T-helper 1 cell (primary cell): ENCODE measurements at regions not wholly inside any gene's neighbourhood (a gene's known extent, or its start where the extent isn't known, plus 50 kb on each side); places are given as distances from the start of the nearest gene placed in this dataset.

Experiments used
- DNase-seq, 5 donors: peaks; one replicate each; pipeline ENCODE4 v3.0.0-alpha.2; 2012 to 2020

DNA sequence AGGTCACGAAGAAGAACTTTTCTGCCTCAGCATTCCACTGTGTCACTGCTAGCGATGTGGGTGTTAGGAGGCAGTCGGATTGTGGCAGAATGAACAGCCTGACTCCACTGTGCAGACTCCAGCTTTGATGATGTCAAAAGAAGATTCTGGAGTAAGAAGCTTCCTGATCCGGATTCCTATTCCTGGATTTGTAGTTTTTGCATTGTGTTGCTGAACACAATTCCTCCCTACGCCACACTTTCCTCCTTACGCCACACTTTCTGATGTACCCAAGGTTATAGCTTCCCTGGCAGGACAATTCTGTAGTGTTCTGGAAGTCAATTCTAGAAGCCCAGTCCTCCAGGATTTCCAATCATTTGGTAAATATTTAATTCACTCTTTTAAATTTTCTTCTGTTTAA, 665.2 kb upstream of the ADGRL2 start:
- DNase-seq = no peak

GRCh38 chr1:81129776-81130175, 671.0 kb upstream of the ADGRL2 start:
- DNase-seq = no peak

GRCh38 chr1:81129366-81129765, 671.4 kb upstream of the ADGRL2 start:
- no peak for DNase-seq

- no peak for DNase-seq
These were observed 672.7 kb upstream of the ADGRL2 start for GRCh38 chr1:81128079-81128478.

DNA sequence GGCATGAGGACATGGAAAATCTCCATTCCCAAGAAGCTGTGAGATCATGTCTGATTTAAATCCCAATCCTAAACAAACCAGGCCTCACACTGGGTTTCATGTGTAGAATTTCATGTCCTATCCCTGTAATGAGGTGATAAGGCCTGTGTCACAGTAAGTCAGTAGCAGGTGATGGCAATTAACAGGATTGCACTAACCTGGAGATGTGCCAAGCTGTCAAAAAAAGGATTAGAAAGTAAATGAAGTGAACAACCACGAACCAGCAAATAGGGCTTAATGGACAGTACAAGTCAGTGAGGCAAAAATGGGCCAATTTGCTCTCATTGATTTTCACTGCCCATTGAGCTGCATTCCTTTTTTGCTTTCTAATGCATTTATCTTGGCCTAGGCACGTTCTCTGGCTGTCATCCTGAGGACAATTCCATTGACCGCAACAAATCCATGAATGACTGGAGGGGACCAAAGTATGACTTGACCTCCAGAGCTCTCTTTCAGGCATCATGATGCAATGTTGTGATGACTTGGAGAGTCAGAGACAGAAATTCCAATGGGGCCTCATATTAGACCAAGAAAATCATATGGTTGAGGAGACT, 673.6 kb upstream of the ADGRL2 start:
- DNase-seq = no peak

DNA sequence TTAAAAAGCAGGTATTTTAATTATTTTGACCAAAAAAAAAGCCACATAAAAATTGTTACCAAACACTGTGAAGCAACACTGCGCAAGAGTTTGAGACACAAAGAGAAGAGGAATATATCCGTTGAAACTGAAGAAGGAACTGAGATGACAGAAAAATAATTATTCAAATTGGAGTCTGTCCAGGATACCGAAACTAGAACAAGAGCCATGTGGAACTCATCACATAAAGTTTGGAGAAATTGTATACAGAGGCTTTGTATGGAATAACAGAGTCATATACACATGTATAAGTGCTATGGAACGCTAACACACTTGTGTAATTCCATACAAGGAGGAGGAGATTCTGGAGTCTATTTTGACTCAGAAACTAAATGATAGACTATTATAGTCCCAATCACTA, 675.1 kb upstream of the ADGRL2 start:
- DNase-seq = no peak

DNA sequence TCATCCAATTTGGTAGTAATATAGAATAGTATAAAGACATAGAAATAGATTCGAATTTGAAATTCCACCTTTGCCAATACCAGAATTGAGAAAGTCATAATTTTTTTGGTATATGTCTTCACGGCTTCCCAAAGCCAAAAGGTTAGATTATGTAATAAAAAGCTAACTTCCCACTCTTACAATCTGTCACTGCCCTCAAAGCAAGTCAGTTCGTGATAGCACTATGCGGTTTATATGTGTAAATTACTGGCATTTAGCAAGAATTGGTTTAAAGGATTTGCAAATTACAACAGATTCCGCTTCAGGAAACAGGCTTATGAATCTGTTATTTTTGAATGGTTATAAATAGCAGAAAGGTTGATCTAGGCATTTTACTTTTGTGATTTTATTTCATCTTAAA, 679.4 kb upstream of the ADGRL2 start:
- DNase-seq = no peak

- no peak for DNase-seq
These were observed 681.4 kb upstream of the ADGRL2 start for GRCh38 chr1:81119319-81119718.

DNA sequence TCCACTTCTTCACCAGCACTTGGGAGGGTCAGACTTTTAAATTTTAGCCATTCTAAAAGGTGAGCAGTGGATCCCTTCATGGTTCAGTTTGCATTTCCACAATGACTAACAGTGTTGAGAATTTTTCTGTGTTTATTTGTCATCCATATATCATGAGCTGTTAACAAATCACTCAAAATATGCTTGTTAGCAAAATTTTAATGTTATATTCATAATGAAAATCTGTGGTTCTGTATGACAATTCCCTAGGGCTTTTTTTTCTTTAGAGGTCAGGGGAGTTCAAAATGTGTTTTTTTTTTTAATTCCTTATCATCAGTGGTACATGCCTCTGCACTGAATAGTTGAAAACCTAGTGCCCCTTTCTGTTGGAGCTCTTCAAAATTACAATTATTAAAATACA, 682.2 kb upstream of the ADGRL2 start:
- no peak for DNase-seq

DNA sequence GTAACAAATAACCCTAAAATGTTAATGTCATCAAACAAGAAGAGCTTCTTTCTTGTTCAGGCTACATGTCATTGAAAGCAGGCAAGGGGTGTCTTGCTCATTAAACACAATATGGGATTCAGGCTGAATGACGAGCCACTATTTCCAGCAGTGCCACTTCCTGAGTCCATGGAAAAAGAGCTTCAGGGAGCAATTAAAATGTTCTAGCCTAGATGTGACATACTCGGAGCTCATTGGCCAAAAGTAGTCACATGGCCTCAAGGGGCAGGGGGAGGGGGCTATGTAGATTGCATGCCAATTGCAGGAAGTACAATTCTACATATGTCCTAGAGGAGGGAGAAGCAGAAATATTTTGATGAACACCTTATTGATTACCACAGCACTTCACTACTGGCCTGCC, 685.3 kb upstream of the ADGRL2 start:
- no peak for DNase-seq

- no peak for DNase-seq
These were observed 686.5 kb upstream of the ADGRL2 start for GRCh38 chr1:81114191-81114590.

DNA sequence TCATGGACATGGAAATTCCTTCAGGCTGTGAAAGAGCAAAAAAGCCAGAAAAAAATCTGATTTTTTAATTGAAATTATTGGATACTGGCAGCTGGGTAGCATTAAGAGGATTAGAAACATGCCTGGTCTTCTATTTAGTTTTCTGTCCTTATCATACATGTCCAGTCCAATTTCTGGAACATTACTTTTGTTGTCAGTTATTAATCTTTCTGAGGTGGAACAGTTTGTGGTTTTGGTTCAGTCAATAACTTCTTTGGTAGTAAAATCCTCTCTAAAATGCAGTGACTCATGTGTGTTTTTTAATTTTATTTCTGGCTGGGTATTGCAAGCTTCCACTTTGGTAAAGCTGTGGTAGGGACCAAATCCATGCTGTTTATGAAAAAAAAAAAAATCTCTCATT, 687.0 kb upstream of the ADGRL2 start:
- no peak for DNase-seq

DNA sequence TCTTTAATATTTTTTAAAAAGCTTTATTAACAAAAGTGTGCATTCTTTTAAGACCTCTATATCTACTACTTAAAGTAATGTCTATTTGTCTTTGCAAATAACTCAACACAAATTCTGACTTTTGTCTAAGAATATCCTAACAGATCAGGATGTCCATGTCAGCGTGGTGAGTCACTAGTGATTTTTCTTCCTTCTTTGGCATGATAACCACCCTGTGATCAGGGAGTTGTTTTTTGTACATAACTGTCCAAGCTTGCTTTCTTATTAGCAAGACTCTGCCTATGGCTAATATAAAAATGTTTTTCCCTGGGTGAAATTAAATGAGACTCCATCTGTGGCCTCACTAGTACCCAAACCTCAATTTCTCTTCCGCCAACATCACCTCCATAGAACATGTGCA, 688.9 kb upstream of the ADGRL2 start:
- DNase-seq = no peak

- DNase-seq = no peak
These were observed 691.7 kb upstream of the ADGRL2 start for GRCh38 chr1:81109038-81109437.

DNA sequence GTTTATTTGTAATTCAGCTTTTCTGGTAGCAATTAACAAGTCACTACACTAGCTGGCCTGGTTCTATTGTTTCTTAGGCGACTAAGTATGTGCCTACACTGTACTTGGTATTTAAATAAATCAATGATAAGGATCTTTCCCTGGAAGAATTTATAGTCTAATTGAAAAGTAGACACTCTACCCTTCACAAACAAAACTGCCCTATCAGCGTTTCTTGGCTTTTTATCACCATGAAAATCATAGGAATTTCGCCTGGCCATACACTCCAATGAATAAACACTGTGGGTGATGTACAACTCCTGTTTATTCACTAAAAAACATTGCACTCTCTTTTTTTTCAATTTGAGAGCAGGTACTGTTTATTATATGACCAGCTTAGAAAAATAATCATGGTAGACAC, 702.9 kb upstream of the ADGRL2 start:
- no peak for DNase-seq

GRCh38 chr1:81073580-81073979, 727.2 kb upstream of the ADGRL2 start:
- DNase-seq = no peak

- DNase-seq = no peak
These were observed 728.6 kb upstream of the ADGRL2 start for GRCh38 chr1:81071969-81072753.

DNA sequence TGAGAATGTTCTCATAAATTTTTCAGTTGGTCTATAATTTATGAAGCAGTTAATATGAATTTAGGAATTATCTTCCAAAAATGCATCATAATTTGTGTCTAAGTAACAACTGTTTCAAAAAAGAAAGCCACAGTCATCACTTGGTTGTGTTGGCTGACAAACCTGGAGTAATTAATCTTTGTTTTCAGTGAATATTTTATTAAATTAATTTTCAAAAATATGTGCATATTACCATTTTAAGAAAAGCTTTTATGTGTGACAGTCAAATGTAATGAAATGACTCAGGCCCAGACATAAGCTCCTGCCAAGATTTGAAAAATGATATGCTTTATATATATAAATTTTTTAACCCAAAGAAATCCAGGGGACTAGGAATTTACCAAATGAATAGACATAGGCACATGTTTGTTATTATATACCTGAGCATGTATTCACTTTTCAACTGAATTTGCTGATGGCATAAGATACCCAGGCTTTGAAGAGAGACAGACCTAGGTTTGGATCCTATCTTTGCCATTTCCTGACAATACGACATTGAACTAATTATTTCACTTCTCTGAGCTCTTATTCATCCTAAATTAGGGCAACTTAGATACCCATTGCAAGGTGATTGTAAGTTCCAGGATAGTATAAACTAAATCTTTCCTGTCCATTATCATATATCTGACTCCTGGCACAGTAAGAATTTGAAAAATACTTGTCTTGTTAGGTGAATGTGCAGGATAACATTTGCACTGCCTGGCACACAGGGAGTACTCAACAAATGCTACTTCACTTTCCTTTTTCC, 729.5 kb upstream of the ADGRL2 start:
- DNase-seq = no peak

GRCh38 chr1:81069856-81070255, 730.9 kb upstream of the ADGRL2 start:
- no peak for DNase-seq

- no peak for DNase-seq
These were observed 732.0 kb upstream of the ADGRL2 start for GRCh38 chr1:81068726-81069125.

DNA sequence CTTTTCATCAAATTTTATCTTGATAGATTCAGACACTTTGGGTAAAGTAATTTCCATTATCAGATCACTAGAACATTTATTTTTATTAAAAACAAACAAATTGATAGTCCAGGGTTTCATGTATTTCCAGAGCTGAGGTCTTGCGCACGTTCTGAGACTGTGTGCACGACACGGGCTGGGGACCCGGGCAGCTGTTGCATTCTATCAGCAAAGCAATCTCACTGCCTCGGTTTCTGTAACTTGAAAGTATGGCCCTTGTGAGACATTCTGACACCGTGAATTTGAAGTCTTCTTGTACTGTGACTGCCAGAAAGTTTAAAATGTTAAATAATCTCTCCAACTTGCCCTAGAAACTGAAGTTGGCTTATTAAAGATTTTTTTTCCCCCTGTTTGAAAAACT, 746.9 kb upstream of the ADGRL2 start:
- no peak for DNase-seq

GRCh38 chr1:81052162-81052561, 748.6 kb upstream of the ADGRL2 start:
- no peak for DNase-seq

DNA sequence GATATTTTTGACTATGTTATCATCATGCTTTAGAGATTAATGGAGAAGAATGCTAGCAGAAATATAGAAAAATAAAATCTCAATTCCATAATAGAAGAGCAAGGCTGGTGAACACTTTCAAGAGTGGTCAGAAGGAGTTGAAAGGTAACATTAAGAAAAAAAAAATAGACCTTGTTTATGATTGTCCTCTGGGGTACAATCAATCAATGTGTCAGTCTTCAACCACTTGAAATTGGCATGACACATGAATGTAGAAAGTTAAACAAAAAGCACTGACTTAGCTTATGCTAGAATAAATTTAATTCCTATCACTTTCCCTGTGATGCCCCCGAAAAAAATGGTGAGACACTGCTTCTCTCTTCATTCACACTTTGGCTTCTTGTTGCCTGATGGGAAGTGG, 750.3 kb upstream of the ADGRL2 start:
- DNase-seq = no peak

DNA sequence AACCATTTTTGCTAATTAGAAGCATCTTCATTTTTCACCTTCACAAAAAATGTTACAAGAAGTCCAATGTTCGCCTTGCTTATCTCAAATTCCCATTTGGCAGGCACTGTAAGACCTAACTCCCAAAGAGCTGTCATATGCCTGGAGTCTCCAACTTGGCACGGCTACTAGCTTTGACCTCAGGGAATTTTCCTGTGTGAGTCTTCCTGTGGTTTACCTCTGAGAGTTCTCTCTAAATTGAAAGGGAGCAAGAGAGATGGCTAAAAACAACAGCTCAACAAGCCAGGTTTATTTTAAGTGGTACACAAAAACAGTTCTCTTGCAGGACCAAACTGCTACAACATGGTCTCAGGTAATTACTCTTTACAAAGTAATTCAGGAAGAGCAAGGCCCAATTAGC, 756.0 kb upstream of the ADGRL2 start:
- DNase-seq = no peak
